ENCODE measurements at regions not wholly inside any gene's neighbourhood (a gene's known extent, or its start where the extent isn't known, plus 50 kb on each side); places are given as distances from the start of the nearest gene placed in this dataset.
"Not testable (repeated sequence)": the region's sequence is repeated elsewhere in the genome, so short reads cannot be mapped to it uniquely, and the experiment has no call there.

DNA sequence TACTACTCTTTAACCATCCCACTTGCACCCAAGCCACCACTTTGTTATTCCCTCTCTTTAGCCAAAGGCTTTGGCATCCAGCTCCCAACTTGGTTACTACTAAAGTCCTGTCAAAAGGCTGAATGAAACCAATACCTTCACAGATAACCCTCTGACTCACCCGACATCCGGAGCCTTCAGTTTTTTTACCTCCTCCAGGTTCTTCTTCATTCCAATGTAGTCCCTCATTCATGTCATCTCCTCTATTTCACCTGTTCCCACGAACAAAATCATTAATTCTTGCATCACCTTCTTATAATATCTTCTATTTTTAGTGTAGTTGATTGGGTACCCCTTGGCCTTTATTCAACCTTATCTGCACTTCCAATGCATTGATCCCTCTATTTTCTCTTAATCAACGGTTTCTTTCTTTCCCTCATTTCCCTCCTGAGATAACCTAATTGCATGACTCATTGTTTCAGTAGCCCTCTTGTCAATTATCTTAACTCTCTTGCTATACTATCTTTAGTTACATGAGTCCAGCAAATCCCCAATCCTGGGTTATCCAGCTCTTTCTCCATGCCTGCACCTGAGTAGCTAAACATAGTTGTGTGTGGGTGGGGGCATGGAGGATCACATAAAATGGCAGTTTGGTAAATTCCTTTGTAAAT is 87.2 kb upstream of the COL1A2 start:
- DNase-seq (ENCODE audit: low read depth), result no peak
- H3K4me3 ChIP-seq (ENCODE audit: low read depth, low read length), result no peak overlapping the region
- TF ChIP-seq CTCF (IDR thresholded peaks at IDR 0.05; ENCODE audit: low read depth, low read length, missing control alignments), result no peak

- no peak for TF ChIP-seq CTCF (IDR thresholded peaks at IDR 0.05; ENCODE audit: low read depth, low read length, missing control alignments)
- H3K4me3 ChIP-seq (ENCODE audit: low read depth, low read length), result no peak overlapping the region
- DNase-seq (ENCODE audit: low read depth), result no peak
These were observed 83.2 kb upstream of the COL1A2 start for GRCh38 chr7:94311515-94311914.

DNA sequence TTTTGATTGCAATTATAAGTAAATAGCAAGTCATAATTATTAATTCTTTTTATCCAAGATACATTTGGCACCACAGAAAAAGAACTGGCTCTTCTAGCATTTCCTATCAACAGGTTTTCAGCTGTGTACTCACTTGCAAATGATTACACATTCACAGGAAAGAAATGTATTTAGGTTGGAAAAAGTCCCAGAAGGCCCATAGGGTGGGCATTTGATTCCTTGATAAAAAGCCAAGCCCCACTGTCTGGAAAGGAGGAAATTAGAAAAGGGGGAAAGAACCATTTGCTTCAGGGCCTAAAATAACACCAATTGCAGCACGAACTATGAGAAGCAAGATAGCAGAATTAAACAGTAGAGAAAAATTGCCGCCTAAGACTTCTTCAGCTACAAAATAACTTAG is 80.8 kb upstream of the COL1A2 start:
- H3K4me3 ChIP-seq (ENCODE audit: low read depth, low read length), result no peak overlapping the region
- no peak for TF ChIP-seq CTCF (IDR thresholded peaks at IDR 0.05; ENCODE audit: low read depth, low read length, missing control alignments)
- DNase-seq (ENCODE audit: low read depth), result no peak

DNA sequence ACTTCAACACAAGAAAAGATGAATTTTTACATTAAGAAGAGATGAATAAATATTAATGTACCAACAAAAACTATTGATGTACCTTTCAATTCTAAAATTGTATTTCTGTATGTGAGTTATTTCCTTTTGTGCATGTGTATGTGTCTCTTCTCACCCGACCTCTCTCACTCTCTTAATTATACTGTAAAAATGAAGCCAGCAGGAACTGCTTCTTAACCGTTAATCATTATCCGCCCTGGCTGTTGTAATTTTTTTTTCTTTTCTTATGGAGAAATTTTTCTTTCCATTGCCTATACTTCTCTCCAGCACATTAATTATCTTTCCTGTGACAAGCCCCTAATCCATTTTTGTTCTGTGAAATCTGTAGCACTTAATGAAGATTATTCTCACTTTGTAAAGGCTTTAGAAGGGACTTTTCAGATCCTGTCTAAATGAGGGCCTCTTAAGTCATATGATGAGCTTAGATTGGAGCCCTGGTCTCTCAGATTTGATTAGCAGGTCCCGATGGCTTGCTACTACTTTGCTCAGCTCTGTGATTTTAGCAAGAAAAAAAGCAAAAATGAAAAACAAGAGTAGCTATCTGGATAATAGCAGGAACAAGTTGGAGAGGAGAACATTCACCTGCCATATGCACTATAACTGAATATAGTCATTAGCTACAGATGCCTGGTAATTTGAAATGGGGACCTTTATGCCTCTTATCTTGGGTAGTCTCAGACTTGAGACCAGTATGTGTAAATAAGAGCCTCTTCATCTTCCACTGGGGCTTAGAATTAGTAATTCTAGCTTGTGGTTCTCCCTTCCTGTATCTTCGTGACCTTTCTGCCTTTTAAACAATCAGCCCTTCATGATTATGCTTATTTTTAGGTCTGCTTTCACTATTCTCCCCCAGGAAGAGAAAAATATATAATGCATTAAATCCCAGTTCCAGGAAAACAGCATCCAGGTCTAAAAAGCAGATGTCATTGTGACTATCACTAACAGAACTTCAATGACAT is 80.0 kb upstream of the COL1A2 start:
- no peak for TF ChIP-seq CTCF (IDR thresholded peaks at IDR 0.05; ENCODE audit: low read depth, low read length, missing control alignments)
- DNase-seq (ENCODE audit: low read depth), result no peak
- no peak overlapping the region for H3K4me3 ChIP-seq (ENCODE audit: low read depth, low read length)

DNA sequence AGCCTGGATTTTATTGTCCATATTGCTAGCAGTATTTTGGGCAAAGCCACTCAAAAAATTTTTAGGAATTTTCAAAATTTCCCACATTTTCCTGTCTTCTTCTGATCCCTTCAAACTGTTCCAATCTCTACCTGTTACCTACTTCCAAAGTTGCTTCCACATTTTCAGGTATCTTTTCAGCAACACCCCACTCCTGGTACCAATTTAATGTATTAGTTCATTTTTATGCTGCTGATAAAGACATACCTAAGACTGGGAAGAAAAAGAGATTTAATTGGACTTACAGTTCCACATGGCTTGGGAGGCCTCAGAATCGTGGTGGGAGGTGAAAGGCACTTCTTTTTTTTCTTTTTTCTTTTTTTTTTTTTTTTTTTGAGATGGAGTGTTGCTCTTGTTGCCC is 73.6 kb upstream of the COL1A2 start:
- DNase-seq (ENCODE audit: low read depth); H3K4me3 ChIP-seq (ENCODE audit: low read depth, low read length): not testable (repeated sequence)

- no peak for DNase-seq (ENCODE audit: low read depth)
- no peak overlapping the region for H3K4me3 ChIP-seq (ENCODE audit: low read depth, low read length)
- TF ChIP-seq CTCF (IDR thresholded peaks at IDR 0.05; ENCODE audit: low read depth, low read length, missing control alignments), result no peak
These were observed 70.9 kb upstream of the COL1A2 start for GRCh38 chr7:94323844-94324243.

DNA sequence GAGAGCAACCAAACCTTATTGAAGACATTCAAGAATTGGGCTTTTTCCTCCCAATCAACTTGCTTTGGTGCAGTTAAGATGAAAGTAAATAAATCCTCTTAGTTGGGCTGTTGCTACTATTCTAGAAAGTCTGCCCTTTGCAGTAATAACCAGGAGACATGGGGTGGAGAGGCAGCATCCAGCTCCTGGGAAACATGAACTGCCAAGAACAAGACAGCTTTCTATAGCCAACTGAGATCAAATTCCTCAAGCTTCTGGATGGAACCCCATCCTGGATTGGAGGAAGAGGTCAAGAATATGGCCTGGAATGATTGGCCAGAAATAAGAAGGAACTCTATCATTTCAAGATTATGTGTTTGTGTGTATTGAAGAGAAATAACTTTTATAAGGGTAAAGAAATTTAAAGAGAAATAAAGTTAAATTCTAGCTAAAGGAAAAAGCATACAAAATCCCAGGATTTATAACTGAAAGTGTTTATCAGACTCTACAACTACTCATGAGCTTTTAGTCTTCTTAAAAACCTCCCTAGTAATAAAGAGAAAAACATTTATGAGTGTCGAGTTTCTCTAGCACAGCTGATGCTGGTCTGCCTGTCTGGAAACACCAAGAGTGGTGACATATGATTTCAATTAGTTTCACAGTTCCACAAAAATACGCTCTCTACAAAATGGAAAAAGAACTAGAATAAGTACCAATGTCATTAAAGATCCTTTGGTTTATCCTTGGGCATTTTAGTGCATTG is 70.1 kb upstream of the COL1A2 start:
- TF ChIP-seq CTCF (IDR thresholded peaks at IDR 0.05; ENCODE audit: low read depth, low read length, missing control alignments), result no peak
- H3K4me3 ChIP-seq (ENCODE audit: low read depth, low read length), result no peak overlapping the region
- no peak for DNase-seq (ENCODE audit: low read depth)
